H1 (cell line): ENCODE measurements at regions not wholly inside any gene's neighbourhood (a gene's known extent, or its start where the extent isn't known, plus 50 kb on each side); places are given as distances from the start of the nearest gene placed in this dataset.

Experiments used
- CTCF ChIA-PET: fragments of 300-600 bp; sonication (Branson Sonifier 250); formaldehyde crosslinking; loops from one replicate; lab custom pipeline; 2021; ENCODE audit not compliant: partially characterized antibody; lab: Charles Lee
- POLR2A ChIA-PET: fragments of 300-600 bp; sonication (Branson Sonifier 250); formaldehyde crosslinking; loops from one replicate; lab custom pipeline; 2021; ENCODE audit warnings: inconsistent platforms; ENCODE audit not compliant: partially characterized antibody; lab: Charles Lee
- DNase-seq, 2 experiments: peaks; one replicate each; pipeline versions ENCODE4 v3.0.0 to v3.0.0-alpha.2; 2010 to 2022; ENCODE audit warnings: low spot score in 2 of 2, low read depth in 1 of 2, mixed read lengths in 1 of 2
- FAIRE-seq: peaks from 2 replicates; lab custom pipeline; 2011; peaks lifted over from hg19 to GRCh38; lab: Jason Lieb, UNC
- H2AFZ ChIP-seq: 2 replicates; pipeline ENCODE4 v1.8.1; 2012; ENCODE audit warnings: low read length, inconsistent platforms
- H2AK5ac ChIP-seq: 2 replicates; pipeline ENCODE4 v1.6.1; 2013; ENCODE audit warnings: low read depth, low read length
- H2BK120ac ChIP-seq: replicated peaks from 2 replicates; pipeline ENCODE3; 2013; ENCODE audit warnings: low read depth, low read length, inconsistent platforms
- H2BK12ac ChIP-seq: 2 replicates; pipeline ENCODE4 v1.6.1; 2013; ENCODE audit warnings: low read depth, low read length
- H2BK15ac ChIP-seq: 2 replicates; pipeline ENCODE4 v1.6.1; 2013; ENCODE audit warnings: low read length
- H2BK20ac ChIP-seq: 2 replicates; pipeline ENCODE4 v1.6.1; 2013; ENCODE audit warnings: low read length
- H2BK5ac ChIP-seq: 2 replicates; pipeline ENCODE4 v1.6.1; 2013; ENCODE audit warnings: low read depth, low read length
- H3K14ac ChIP-seq: 2 replicates; pipeline ENCODE4 v1.6.1; 2013; ENCODE audit warnings: inconsistent platforms; ENCODE audit not compliant: insufficient read length
- H3K18ac ChIP-seq: 2 replicates; pipeline ENCODE4 v1.6.1; 2013; ENCODE audit warnings: low read length; ENCODE audit errors: extremely low read depth
- H3K23ac ChIP-seq: 2 replicates; pipeline ENCODE4 v1.6.1; 2013; ENCODE audit warnings: inconsistent platforms; ENCODE audit not compliant: insufficient read length
- H3K23me2 ChIP-seq: 2 replicates; pipeline ENCODE4 v1.6.1; 2013; ENCODE audit warnings: low read depth, low read length
- H3K27ac ChIP-seq: 2 replicates; pipeline ENCODE4 v1.6.1; 2011; ENCODE audit warnings: low read depth, low read length, inconsistent platforms
- H3K27me3 ChIP-seq, 4 experiments: replicated peaks in 1 of 4; 1 replicate in 1 of 4; 2 replicates in 3 of 4; pipeline versions ENCODE4 v1.6.1 to v1.8.1; 2011 to 2013; ENCODE audit warnings: low read length in 3 of 4, mild to moderate bottlenecking in 3 of 4, inconsistent platforms in 2 of 4, mixed read lengths in 2 of 4, moderate library complexity in 1 of 4; ENCODE audit not compliant: control insufficient read depth in 3 of 4, insufficient read depth in 3 of 4; ENCODE audit errors: extremely low read depth in 1 of 4
- H3K36me3 ChIP-seq, 4 experiments: 2 replicates each; pipeline versions ENCODE4 v1.6.1 to v1.8.1; 2011 to 2013; ENCODE audit warnings: mild to moderate bottlenecking in 4 of 4, low read length in 3 of 4, moderate library complexity in 2 of 4, control low read depth in 1 of 4, inconsistent platforms in 1 of 4; ENCODE audit not compliant: insufficient read depth in 4 of 4, control insufficient read depth in 2 of 4
- H3K4ac ChIP-seq: replicated peaks from 2 replicates; pipeline ENCODE3; 2013; ENCODE audit warnings: low read length, low read depth, mixed read lengths, inconsistent platforms; ENCODE audit not compliant: insufficient read length
- H3K4me1 ChIP-seq, 4 experiments: replicated peaks in 1 of 4; 1 replicate in 1 of 4; 2 replicates in 3 of 4; pipeline versions ENCODE4 v1.6.1 to v1.8.1; 2011 to 2013; ENCODE audit warnings: low read length in 3 of 4, inconsistent platforms in 2 of 4, mixed read lengths in 1 of 4; ENCODE audit not compliant: insufficient read depth in 4 of 4, control insufficient read depth in 3 of 4
- H3K4me2 ChIP-seq, 2 experiments: 2 replicates each; pipeline versions ENCODE4 v1.6.1 to v1.8.1; 2011 to 2013; ENCODE audit warnings: low read depth in 2 of 2, low read length in 2 of 2, control low read depth in 1 of 2, inconsistent platforms in 1 of 2, mild to moderate bottlenecking in 1 of 2; ENCODE audit not compliant: insufficient read depth in 1 of 2
- H3K4me3 ChIP-seq, 4 experiments: fragments of 200-600, 300-600 bp in 1 of 4; sonication (generic), shearing (Covaris generic), sonication (Bioruptor Twin) in 1 of 4; 2 replicates each; pipeline versions ENCODE4 v1.5.1 to v1.8.1; 2011 to 2016; ENCODE audit warnings: low read length in 4 of 4, low read depth in 3 of 4, control low read depth in 2 of 4, inconsistent platforms in 2 of 4, mild to moderate bottlenecking in 2 of 4, mixed read lengths in 1 of 4, moderate library complexity in 1 of 4; ENCODE audit not compliant: insufficient read depth in 2 of 4; ENCODE audit errors: extremely low read depth in 1 of 4
- H3K56ac ChIP-seq: replicated peaks from 2 replicates; pipeline ENCODE3; 2013; ENCODE audit warnings: low read depth, mild to moderate bottlenecking, mixed read lengths, low read length, inconsistent platforms; ENCODE audit not compliant: insufficient read length
- H3K79me1 ChIP-seq: 2 replicates; pipeline ENCODE4 v1.6.1; 2013; ENCODE audit warnings: low read depth, low read length, control low read depth
- H3K79me2 ChIP-seq, 2 experiments: 2 replicates each; pipeline versions ENCODE4 v1.6.1 to v1.8.1; 2012 to 2013; ENCODE audit warnings: low read length in 2 of 2, mild to moderate bottlenecking in 2 of 2, inconsistent platforms in 1 of 2; ENCODE audit not compliant: insufficient read depth in 2 of 2, control insufficient read depth in 1 of 2
- H3K9ac ChIP-seq, 4 experiments: replicated peaks in 1 of 4; 1 replicate in 1 of 4; 2 replicates in 3 of 4; pipeline versions ENCODE4 v1.6.1 to v1.8.1; 2011 to 2013; ENCODE audit warnings: low read depth in 3 of 4, low read length in 3 of 4, control low read depth in 2 of 4, mild to moderate bottlenecking in 2 of 4, moderate library complexity in 2 of 4, inconsistent platforms in 1 of 4; ENCODE audit errors: extremely low read depth in 1 of 4
- H3K9me3 ChIP-seq, 2 experiments: 2 replicates each; pipeline versions ENCODE4 v1.6.1 to v1.8.1; 2012 to 2013; ENCODE audit warnings: mild to moderate bottlenecking in 2 of 2, moderate library complexity in 2 of 2, control low read depth in 1 of 2, inconsistent platforms in 1 of 2, low read depth in 1 of 2, low read length in 1 of 2, mixed read lengths in 1 of 2; ENCODE audit not compliant: insufficient read depth in 2 of 2
- H4K20me1 ChIP-seq, 2 experiments: replicated peaks in 1 of 2; 2 replicates each; pipeline versions ENCODE3 to v1.8.1; 2011 to 2013; ENCODE audit warnings: inconsistent platforms in 2 of 2, low read length in 2 of 2, mild to moderate bottlenecking in 1 of 2; ENCODE audit not compliant: insufficient read depth in 2 of 2, control insufficient read depth in 1 of 2
- H4K5ac ChIP-seq: 2 replicates; pipeline ENCODE4 v1.6.1; 2013; ENCODE audit warnings: low read length, low read depth, mixed read lengths, inconsistent platforms; ENCODE audit not compliant: insufficient read length
- H4K8ac ChIP-seq: 2 replicates; pipeline ENCODE4 v1.8.0; 2013; ENCODE audit warnings: mild to moderate bottlenecking, moderate library complexity, low read length, inconsistent platforms; ENCODE audit not compliant: insufficient read depth; ENCODE audit errors: extremely low read depth
- H4K91ac ChIP-seq: replicated peaks from 2 replicates; pipeline ENCODE3; 2013; ENCODE audit warnings: low read length, mixed read lengths, inconsistent platforms; ENCODE audit not compliant: insufficient read length
- JUN ChIP-seq: IDR thresholded peaks from 2 replicates; pipeline ENCODE4 v1.6.1; 2011; ENCODE audit warnings: low read depth, mild to moderate bottlenecking, improper control_type of control experiment, low read length
- MAFK ChIP-seq: IDR thresholded peaks from 2 replicates; pipeline ENCODE4 v1.6.1; 2012; ENCODE audit warnings: low read depth, mild to moderate bottlenecking, improper control_type of control experiment, low read length
- SUZ12 ChIP-seq: fragments of 200-600 bp; sonication (generic); IDR thresholded peaks from 2 replicates; pipeline ENCODE4 v1.6.1; 2012; ENCODE audit warnings: mild to moderate bottlenecking, inconsistent platforms, low read length, moderate library complexity, mixed read lengths
- ZNF274 ChIP-seq: IDR thresholded peaks from 2 replicates; pipeline ENCODE4 v1.7.0; 2012; ENCODE audit warnings: low read length, borderline replicate concordance; ENCODE audit errors: extremely low read depth
- WGBS, 2 experiments: shearing (Covaris generic) in 1 of 2; methylation state at CpG; one replicate each; pipeline versions ENCODE4 v1.1.6 to v1.1.7; 2013 to 2015; ENCODE audit warnings: low lambda C conversion rate in 2 of 2, mixed read lengths in 2 of 2, inconsistent platforms in 1 of 2, low coverage in 1 of 2, missing lambda C conversion rate in 1 of 2; ENCODE audit not compliant: insufficient replicate concordance in 2 of 2, insufficient coverage in 1 of 2, insufficient read length in 1 of 2; ENCODE audit errors: extremely low coverage in 1 of 2, missing lambda C conversion rate in 1 of 2; 5-methylcytosine and 5-hydroxymethylcytosine counted together

GRCh38 chrX:76517544-76517943, 90.0 kb downstream of the MAGEE1 start:
- Histone ChIP-seq H3K23me2 (no peaks in the 10 kb centered on the region), H2BK120ac (no peak overlapping the region), H2AK5ac (no peak overlapping the region), H3K9me3 (no peaks in the 10 kb centered on the region), H4K8ac (no peak overlapping the region), H3K14ac (no peak overlapping the region), H2BK20ac (no peak overlapping the region), H3K4ac (no peak overlapping the region), H3K4me3 (no peak overlapping the region), H3K4me1 (no peaks in the 10 kb centered on the region), H3K56ac (no peak overlapping the region), H3K9ac (no peak overlapping the region), H4K5ac (no peak overlapping the region), H2BK12ac (no peak overlapping the region), H3K27ac (no peak overlapping the region), H2AFZ (no peak overlapping the region), H3K18ac (no peak overlapping the region), H4K20me1 (no peaks in the 10 kb centered on the region), H2BK5ac (no peak overlapping the region), H3K27me3 (no peaks in the 10 kb centered on the region), H3K23ac (no peak overlapping the region), H3K79me1 (no peaks in the 10 kb centered on the region), H3K79me2 (no peaks in the 10 kb centered on the region), H3K36me3 (no peaks in the 10 kb centered on the region), H4K91ac (no peak overlapping the region), H3K4me2 (no peak overlapping the region), H2BK15ac (no peak overlapping the region)
- DNase-seq: no peak
- ChIA-PET POLR2A (no interaction called here), CTCF (no interaction called here)
- 82% methylated on average over 3 of the region's 4 CpGs; no CpG with 5 or more reads in 1 of the 2 experiments for WGBS, 2 experiments
- FAIRE-seq: no peak
- no peak for TF ChIP-seq ZNF274
- no peak for TF ChIP-seq JUN
- no peak for TF ChIP-seq SUZ12
- no peak for TF ChIP-seq MAFK
